ENCODE measurements at regions not wholly inside any gene's neighbourhood (a gene's known extent, or its start where the extent isn't known, plus 50 kb on each side); places are given as distances from the start of the nearest gene placed in this dataset.
"Not testable (repeated sequence)": the region's sequence is repeated elsewhere in the genome, so short reads cannot be mapped to it uniquely, and the experiment has no call there.

DNA sequence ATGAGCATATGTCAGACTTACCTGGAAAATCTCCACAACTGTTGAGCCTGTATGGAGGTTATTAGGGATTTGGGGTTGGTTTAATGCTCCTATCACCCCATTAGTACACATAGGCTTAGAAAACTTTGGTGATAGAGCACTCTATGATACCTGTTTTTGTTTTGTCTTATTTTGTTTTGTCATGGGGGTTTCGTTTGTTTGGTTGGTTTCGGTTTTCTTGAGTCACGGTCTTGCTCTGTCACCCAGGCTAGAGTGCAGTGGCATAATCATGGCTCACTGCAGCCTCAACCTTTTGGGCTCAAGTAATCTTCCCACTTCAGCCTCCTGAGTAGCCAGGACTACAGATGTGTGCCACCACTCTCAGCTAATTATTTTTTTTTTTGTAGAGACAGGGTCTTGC lies 70.0 kb downstream of the MZT1 start:
- DNase-seq, result no peak

DNA sequence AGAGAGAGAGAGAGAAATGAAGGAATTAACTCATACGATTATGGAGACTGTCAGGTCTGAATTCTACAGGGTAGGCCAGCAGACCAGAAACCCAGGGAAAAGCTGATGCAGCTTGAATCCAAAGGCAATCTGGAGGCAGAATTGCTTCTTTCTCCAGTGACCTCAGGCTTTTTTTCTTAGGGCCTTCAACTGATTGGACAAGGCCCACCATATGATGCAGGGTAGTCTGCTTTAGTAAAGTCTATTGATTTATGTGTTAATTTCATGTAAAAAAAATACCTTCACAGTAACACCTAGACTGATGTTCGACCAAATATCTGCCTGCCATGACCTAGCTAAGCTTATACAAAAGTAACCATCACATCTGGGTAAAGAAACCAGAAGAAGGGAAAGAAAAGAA lies 71.1 kb downstream of the MZT1 start:
- no peak for DNase-seq

DNA sequence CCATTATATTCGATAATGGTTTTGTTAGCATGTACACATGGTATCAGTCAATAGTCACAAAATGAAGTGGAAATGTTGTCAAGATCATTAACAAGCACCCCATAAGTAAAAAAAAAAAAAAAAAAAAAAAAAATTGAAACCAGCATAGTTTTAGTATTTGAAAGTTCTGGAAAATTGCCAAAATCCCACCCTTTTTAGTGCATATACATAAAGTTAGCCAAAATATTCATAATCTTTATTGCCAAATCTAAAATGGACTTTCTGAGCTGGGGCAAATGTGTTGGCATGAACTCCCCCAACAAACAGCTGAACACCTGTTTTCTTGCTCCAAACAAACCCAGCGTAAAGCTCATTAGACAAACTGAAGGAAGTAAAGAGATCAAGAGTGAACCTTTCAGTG lies 73.9 kb downstream of the MZT1 start:
- DNase-seq, result no peak

DNA sequence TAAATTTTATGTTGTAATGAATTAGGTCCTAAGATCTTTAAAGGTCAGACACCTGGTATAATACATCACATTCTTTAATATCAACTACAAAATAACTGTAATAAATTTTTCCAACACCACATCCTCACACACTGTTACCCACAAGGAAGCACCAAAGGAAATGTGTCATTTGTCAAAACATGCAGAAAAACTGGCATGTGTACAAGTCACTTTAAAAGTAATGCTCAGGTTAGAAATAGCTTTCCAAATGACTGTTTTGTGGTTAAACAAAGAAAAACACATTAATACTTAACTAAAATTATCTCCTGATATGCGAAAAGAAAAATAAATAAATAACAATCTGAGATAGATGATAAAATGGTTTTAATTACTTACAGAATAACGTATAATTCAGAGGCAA lies 74.7 kb downstream of the MZT1 start:
- DNase-seq, result no peak

DNA sequence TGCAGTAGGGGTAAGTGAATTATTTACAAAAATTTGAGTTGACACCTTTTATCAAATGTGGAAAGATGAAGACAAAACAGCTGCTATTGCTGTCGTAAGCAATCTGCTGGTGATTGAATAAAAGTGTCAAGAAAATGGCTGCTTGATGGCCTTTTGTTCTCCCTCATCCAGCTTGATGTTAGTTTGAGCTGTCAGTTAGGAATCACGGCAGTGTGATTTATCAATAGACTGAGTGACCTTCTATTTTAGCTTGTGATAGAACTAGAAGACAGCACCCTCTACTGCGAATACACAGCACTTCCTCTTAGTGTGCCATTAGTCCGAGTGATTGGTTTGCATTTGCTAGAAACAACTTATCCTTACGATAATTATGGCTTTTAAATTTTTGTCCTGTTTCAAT lies 76.3 kb downstream of the MZT1 start:
- DNase-seq, result no peak

DNA sequence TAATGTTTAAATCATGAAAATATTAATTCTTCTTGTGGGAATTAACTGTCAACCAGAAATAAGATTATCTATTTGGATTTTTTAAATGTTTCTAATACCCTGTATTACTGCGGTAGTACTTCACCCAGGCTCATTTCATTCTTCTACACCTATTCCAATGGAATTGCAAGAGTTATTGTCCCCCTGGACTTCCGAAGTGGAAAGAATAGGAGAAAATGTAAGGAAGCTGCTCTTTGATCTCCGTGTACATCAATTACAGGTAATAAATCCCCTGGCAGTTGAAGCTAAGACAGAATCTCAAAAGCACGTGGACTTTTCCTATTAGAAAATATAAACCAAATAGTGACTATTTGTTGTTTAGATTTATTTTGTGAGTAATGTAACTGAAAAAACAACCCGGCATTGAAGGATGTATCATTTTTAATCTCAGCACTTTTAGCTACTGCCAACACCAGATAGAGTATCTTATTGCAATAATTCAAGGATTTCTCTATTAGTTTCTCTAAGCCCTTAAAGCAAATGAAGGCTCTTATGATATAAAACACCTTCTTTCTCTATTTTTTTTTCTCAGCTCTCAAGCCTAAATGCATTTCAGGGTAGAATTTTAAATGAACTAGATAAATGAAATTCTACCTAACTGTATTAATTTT lies 77.3 kb downstream of the MZT1 start:
- no peak for DNase-seq

DNA sequence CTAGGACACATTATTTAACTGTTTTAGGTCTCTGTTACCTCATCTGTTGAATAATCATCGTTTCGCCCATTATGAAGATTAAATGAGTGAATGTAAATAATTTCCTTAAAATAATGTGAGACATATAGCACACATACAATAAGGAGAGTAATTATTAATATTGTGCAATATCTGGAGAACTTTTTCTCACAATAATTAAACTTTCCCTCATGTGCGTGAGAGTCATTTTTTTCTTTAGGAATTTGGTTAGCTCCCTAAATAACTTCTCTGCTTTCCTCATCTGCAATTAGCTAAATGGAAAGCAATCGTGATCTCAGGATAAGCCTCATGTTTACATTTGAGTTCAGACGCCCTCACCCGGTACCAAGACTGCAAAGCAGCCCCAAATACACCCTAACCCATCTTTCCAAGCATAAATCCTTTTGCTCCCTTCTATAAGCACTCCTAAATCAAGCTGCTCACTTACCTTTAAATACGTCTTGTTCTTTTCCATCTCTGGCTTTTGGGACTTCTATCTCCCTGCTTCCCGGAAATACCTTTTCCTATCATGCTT lies 78.8 kb downstream of the MZT1 start:
- no peak for DNase-seq

DNA sequence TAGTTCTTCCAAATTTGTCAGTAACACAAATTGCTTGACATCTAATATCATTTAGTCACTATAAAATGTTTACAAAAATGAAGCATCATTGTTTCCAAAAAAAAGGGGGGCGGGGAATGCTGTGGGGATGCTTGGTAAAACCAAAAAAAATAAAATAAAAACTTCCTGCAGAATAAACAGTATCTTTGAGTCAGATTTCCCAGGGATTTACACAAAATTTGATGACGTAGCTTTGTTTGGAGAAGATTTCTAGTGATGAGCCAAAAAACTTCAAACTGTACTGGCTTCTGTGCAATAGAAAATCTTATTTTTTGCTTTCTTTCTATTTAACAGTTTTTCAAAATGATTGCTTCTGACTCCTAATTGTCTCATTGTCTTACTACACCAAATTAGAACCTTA lies 80.0 kb downstream of the MZT1 start:
- no peak for DNase-seq

DNA sequence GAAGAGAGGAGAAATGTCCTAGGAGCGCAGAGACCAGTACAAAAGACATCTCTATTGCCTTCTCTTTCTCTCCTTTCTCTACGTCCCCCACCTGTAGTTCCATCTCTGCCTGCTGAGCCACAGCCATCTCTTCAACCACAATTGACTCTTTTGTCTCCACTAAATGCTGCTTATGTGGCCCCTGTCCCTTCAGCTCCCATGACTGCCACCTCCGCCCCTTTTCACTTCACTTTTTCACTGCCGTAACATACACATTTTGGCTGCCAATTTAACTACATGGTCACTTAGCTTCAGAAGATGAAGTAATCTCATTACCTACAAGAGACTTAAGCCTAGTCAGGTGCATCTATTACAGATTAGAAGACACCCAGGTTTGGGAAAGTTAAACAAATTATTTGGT lies 81.9 kb downstream of the MZT1 start:
- no peak for DNase-seq

DNA sequence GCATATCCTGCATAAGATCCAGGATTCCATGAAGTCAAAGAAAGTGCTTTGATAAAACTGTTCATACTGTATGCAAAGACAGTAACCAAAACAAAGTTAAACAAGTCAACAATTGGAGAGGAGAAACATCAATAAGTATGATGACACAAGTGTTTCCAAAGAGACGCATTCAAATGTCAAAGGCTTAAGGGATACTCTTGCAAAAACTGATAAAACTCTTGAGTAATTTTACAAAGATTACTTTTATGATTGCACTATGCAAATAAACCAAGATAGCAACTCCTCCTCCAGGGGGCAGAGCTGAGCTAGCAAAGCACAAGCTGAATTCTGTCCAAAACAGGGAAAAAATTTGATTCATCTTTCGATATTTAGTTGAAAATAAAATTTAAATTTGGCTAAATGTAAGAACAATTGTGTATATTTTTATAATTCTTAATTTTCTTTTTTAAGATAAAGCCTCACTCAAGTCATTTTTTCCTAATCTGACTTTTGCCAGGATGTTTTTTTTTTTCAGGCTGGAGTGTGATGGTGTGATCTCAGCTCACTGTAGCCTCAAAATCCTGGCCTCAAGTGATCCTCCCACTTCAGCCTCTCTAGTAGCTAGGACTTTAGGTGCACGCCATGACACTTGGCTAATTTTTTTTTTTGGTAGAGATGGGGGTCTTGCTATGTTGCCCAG lies 84.0 kb downstream of the MZT1 start:
- peak; percentile 16 for DNase-seq

DNA sequence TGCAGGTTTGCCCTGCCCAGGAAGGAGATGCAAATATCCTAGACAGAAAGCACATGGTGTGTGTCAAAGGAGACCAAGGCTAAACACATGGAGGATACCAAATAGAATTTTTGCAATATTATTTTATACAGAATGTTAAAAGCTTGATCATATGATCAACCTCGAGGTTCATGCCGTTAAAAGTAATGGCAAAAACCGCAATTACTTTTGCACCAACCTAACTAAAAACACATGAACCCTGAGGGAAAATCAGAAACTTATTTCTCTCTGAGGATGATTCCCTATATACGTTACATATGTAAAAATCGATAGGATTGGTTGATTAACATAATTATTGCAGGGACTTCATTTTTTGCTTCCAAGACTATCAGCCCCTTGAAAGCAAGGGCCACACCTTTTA lies 88.1 kb downstream of the MZT1 start:
- DNase-seq, result no peak

DNA sequence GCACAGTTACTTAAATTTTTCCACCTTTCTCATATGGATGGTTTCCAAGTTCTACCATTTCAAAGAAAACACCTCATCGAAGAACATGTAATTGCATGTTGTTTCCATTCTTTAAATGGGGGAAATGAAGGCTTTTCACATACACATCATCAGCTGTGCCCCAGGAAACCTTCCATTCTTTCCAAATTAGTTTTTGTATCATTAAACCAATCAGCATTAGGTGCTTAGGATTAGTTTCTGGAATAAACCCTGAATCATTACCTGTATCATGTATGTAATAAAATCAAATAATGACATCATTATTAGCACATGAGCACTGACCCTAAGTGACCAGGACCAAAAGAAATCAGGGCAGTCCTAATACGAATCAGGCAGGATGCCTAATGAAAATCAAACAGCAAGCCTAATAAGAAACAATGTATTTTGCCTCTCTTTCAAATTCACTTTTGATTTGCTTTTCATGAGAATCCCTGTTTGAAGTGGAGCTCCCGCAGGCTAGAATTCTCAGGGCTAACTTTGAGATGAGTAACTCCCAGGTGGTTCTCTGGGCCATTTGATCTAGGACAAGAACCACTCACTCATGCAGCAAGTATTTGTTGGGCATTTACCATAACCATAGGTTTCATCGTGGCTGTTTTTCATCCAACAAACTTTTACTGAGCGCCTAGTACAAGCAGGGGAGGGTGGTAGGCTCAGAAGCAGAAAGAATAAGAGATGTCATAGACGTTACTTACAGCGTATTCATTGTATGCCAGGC lies 89.2 kb downstream of the MZT1 start:
- no peak for DNase-seq

DNA sequence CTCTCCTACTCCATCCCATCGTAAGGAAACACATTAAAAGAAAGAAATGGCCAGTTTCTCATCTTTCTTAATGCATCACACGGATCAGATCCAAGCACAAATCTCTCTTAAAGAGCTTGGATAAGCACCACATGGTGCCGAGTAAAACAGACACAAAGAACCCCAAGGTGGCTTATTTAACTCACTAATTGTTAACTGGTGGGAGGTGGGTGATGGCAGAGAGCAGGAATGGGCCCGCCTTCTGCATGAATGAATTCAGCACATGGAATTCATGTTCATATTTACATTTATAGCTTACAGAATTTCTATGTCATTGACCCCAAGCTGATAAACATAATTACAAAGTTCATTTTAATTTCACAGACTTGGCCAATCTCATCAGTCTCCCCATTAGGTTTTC lies 89.9 kb downstream of the MZT1 start:
- no peak for DNase-seq

DNA sequence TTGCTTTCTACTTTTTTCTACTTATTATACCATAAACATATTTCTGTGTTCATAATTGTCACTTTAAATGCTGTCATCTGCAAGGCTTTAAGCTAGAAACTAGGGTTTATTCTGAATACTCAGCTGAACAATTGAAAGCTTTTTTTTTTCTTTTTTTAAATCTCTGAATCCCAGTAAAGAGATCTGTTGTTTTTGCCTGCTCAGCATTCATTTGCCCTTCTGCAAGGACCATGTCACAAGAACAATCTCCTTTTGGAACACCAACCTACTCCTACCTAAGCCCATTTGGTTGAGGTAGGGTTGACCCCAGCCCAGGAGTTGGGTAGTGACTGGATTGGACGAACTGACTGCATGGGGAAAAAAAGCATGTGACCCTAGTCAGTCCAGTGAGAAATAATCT lies 92.6 kb downstream of the MZT1 start:
- no peak for DNase-seq

DNA sequence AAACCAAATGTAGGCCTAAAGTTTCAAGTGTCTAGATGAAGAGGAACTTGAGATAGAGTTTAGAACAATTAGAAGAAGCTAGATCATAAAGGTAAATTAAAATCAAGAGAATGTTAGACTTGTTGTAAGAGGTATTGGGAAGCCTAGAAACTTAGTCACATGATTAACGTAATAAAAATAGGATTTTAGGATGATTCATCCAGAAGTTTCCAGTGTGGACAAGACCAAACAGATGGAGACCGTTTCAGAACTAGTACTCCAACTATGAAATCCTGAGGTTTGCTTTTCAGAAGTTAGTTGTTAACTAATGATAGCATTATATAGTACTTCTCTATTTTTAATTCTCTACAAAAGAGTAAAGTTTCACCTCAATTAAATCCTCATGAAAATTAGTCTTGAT lies 104.9 kb downstream of the MZT1 start:
- DNase-seq, result no peak

DNA sequence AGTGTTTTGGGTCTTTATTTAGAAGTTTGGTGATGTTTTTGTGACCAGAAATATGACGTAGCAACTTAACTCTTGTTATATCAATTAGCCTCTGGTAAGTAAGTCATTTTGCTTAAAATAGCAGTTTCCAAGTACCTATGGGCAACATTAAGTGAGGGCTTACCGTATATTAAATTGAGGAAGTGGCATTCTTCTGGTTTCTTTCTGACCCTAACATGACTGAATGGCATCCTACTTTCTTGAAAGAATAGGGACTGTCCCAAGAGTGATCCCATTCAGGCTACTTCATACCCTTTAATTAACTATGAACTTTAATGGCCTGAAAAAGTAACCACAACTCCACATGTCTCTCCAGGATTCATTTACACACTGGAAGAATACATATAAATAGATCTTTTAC lies 106.6 kb downstream of the MZT1 start:
- no peak for DNase-seq

DNA sequence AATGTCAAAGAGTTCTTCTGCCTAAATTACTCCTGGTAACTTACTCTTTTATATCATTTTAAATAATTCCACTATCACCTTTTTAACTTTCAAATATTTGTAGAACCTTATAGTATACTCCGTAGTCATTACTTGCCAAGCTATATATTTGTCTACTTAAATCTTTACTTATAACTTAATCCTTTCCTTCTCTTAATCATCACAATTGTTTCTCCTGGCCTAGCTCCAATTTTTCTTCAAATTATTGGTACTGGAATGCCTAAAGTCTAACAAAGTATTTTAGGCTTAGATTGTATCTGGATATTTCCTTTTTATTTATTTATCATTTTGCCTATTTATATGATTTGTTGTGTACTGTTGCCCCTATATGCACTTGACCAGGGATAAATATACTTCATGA lies 109.5 kb downstream of the MZT1 start:
- DNase-seq, result no peak

DNA sequence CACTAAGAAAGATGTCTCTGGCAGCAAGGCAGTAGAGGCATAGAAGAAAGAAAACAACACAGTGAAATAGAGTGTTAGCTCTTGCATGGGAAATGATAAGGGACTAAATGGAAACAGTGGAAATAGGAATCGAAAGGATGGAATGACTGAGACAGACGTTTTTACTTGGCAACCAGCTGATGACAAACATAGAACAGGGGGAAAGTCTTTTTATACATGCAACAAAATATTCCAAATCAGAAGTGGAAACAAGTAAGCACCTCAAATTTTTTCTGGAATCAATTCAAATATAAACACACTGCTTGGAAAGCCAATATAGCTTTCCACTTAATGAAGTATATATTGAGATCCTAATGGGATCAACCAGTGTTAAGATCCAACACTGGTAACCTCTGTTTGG lies 110.2 kb downstream of the MZT1 start:
- no peak for DNase-seq

DNA sequence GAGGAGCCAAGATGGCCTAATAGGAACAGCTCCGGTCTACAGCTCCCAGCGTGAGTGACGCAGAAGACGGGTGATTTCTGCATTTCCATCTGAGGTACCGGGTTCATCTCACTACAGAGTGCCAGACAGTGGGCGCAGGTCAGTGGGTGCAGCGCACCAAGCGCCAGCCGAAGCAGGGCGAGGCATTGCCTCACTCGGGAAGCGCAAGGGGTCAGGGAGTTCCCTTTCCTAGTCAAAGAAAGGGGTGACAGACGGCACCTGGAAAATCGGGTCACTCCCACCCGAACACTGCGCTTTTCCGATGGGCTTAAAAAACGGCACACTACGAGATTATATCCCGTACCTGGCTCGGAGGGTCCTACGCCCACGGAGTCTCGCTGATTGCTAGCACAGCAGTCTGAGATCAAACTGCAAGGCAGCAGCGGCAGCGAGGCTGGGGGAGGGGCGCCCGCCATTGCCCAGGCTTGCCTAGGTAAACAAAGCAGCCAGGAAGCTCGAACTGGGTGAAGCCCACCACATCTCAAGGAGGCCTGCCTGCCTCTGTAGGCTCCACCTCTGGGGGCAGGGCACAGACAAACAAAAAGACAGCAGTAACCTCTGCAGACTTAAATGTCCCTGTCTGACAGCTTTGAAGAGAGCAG lies 117.1 kb downstream of the MZT1 start:
- DNase-seq, result not testable (repeated sequence)

DNA sequence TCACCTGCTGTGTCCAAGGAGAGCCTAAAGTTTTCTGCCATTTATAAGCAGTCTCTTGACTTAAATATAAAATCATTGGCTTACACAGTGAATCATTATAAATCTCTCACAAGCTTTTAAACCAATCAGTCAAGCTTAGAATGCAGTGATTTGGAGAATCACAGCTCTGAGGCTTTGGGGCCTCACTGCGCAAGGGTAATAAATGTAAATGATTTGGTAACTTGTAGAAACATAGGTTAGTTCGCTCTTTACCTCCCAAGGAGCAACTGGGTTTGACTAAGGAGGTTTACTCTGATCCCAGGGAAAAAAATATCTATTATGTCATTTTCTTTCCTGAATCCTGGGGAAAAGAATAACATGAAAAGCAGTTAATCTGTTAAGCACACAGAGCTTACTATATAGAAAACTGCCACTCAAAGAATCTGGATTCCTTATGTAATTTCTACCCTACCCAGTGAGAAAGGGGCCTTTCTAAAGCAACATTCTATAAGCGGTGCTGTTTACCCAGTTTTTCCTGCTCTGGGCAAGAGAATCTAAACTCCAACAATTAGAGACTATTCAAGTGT lies 128.2 kb downstream of the MZT1 start:
- no peak for DNase-seq

DNA sequence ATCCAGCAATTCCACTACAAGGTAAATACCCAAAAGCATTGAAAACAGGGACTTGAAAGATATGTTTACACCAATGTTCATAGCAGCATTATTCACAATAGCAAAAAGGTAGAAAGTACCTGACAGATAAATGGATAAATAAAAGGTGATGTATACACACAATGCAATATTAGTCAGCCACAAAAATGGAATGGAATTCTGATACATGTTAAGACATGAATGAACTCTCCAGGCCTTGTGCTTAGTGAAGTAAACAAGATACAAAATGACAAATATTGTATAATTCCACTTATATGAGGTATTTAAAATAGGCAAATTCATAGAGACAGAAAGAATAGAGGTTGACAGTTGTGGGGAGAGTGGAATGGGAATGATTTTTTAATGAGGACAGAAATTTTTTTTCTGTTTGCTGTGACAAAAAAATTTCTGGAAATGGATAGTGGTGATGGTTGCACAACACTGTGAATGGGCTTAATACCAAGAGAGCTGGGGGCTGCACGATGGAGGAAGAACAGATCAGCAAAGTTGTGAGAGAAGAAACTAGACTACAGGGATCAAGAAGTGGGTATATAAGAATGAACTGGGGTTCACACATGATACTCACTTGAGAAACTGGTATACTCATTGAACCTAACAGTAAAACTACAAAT lies 137.2 kb downstream of the MZT1 start:
- no peak for DNase-seq

DNA sequence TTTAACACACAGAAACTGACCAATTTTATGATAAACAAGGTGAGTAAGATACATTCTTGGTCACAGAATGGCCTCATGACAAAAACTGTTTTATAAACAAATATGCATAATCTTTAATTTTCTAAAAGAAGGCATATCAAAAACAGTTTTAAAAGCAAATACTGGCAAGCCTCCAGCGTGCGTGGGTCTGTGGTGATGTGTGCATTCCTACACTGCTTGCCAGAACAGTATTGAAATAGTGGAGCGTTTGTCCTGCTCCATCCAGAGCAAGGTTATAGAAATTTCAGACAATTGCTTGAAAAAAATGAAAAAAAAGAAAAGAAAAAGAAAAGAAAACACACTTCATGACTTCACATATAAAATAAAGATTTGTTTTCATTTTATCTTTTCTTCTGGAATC lies 140.9 kb downstream of the MZT1 start:
- no peak for DNase-seq

DNA sequence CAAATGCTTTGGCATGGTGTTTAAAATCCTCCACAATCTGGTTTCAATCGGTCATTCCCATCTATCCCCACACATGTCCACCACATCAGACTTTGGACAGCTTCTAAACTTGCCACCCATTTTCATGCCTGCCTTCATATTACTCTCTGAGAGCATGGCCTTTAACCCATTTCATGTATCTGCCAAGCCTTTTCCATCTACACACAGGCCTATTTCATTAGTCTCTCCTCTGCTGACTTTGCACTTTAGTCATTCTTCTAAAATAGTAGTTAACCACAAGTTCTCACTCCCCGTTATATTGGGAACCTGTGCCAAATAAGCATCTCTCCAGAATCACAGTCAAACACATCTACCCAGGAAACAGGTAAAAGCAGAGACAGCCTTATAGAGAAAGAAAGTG lies 142.2 kb downstream of the MZT1 start:
- DNase-seq, result no peak

Measured in stimulated activated naive CD4-positive, alpha-beta T cell treated with Interleukin-2 at 50 U/mL for 16 hours (primary cell).